ENCODE measurements at regions not wholly inside any gene's neighbourhood (a gene's known extent, or its start where the extent isn't known, plus 50 kb on each side); places are given as distances from the start of the nearest gene placed in this dataset.

GRCh38 chr1:116460261-116460660 is 87.2 kb downstream of the ATP1A1 start:
- no TSS peak for BruUV-seq (replicated peaks)
- in situ Hi-C loops (cut with HindIII; ENCODE audit: low pct_unique_long_range_greater_than_20kb, low sequenced_read_pairs): no loop called here

GRCh38 chr1:116460783-116461376 is 87.8 kb downstream of the ATP1A1 start:
- H3K27me3 ChIP-seq (ENCODE audit: control insufficient read depth, insufficient read depth, low read length): no peaks in the 10 kb centered on the region
- H3K4me1 ChIP-seq (ENCODE audit: control insufficient read depth, insufficient read depth, low read length): no peaks in the 10 kb centered on the region
- ATAC-seq: no peak
- POLR2A ChIA-PET: interaction anchor here (0.5 kb wide), 1 partner anchor 320 kb away, joined by 4 read pairs; no protein-coding TSS in a partner anchor
- H3K36me3 ChIP-seq (ENCODE audit: control insufficient read depth, insufficient read depth, low read length): no peaks in the 10 kb centered on the region
- TF ChIP-seq TCF7L2 (IDR thresholded peaks at IDR 0.05; ENCODE audit: low read depth, low read length) (no peak), REST (IDR thresholded peaks at IDR 0.05; ENCODE audit: insufficient read depth in 1 of 2, low read depth in 2 of 2, low read length in 1 of 2) (no peak), POLR2AphosphoS5 (IDR thresholded peaks at IDR 0.05; ENCODE audit: low read depth, low read length) (no peak), SIN3A (IDR thresholded peaks at IDR 0.05; ENCODE audit: borderline replicate concordance, insufficient read depth, low read depth, low read length) (no peak), CTCF (IDR thresholded peaks at IDR 0.05) (no peak)
- H3K9me3 ChIP-seq (ENCODE audit: control insufficient read depth, insufficient read depth, low read depth, low read length): no peaks in the 10 kb centered on the region
- CTCF ChIA-PET: no interaction called here
- DNase-seq (ENCODE audit: low read depth, low spot score): no peak
- in situ Hi-C loops (cut with HindIII; ENCODE audit: low pct_unique_long_range_greater_than_20kb, low sequenced_read_pairs) (no loop called here), intact Hi-C loops (cut with micrococcal nuclease; ENCODE audit: unreplicated experiment) (no loop called here)
- no TSS peak for BruUV-seq (replicated peaks)
- H3K4me3 ChIP-seq (ENCODE audit: low read depth in 2 of 2, low read length in 2 of 2): no peak overlapping the region
- no peak overlapping the region for H3K27ac ChIP-seq (ENCODE audit: low read length)

More at GRCh38 chr1:116460261-116460660, 87.2 kb downstream of the ATP1A1 start:
- ATAC-seq (no peak), DNase-seq (ENCODE audit: low read depth, low spot score) (no peak)
- Histone ChIP-seq H3K4me1 (ENCODE audit: control insufficient read depth, insufficient read depth, low read length) (no peaks in the 10 kb centered on the region), H3K4me3 (ENCODE audit: low read depth in 2 of 2, low read length in 2 of 2) (no peak overlapping the region), H3K9me3 (ENCODE audit: control insufficient read depth, insufficient read depth, low read depth, low read length) (no peaks in the 10 kb centered on the region), H3K27ac (ENCODE audit: low read length) (no peak overlapping the region), H3K27me3 (ENCODE audit: control insufficient read depth, insufficient read depth, low read length) (no peaks in the 10 kb centered on the region), H3K36me3 (ENCODE audit: control insufficient read depth, insufficient read depth, low read length) (no peaks in the 10 kb centered on the region)
- TF ChIP-seq REST (IDR thresholded peaks at IDR 0.05; ENCODE audit: insufficient read depth in 1 of 2, low read depth in 2 of 2, low read length in 1 of 2) (no peak), CTCF (IDR thresholded peaks at IDR 0.05) (no peak), POLR2AphosphoS5 (IDR thresholded peaks at IDR 0.05; ENCODE audit: low read depth, low read length) (no peak), SIN3A (IDR thresholded peaks at IDR 0.05; ENCODE audit: borderline replicate concordance, insufficient read depth, low read depth, low read length) (no peak), TCF7L2 (IDR thresholded peaks at IDR 0.05; ENCODE audit: low read depth, low read length) (no peak)
- CTCF ChIA-PET: no interaction called here
- POLR2A ChIA-PET: interaction anchor here (0.5 kb wide), 1 partner anchor 319 kb away, joined by 4 read pairs; no protein-coding TSS in a partner anchor
- intact Hi-C loops (cut with micrococcal nuclease; ENCODE audit: unreplicated experiment): no loop called here
